ENCODE measurements at regions not wholly inside any gene's neighbourhood (a gene's known extent, or its start where the extent isn't known, plus 50 kb on each side); places are given as distances from the start of the nearest gene placed in this dataset.

DNA sequence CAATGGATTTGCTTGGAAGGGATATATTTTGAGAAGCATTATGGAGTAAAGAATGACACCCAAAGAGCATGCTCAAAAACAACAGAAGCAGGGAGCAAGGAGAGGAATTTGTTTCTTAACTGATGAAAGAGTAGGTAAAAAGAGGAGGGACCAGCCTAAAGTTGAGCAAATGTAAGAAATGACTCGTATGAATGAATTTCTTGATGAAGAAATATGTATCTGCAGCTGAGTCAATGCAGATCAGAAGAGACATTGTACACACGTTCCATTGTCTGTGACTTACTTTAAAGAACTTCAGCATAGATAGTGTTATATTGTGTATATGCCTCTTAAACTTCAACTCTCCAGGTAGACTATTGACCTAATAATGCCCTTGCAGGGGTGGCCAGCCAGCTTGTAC, 112.7 kb upstream of the NREP start:
- TF ChIP-seq, protein P1, sequence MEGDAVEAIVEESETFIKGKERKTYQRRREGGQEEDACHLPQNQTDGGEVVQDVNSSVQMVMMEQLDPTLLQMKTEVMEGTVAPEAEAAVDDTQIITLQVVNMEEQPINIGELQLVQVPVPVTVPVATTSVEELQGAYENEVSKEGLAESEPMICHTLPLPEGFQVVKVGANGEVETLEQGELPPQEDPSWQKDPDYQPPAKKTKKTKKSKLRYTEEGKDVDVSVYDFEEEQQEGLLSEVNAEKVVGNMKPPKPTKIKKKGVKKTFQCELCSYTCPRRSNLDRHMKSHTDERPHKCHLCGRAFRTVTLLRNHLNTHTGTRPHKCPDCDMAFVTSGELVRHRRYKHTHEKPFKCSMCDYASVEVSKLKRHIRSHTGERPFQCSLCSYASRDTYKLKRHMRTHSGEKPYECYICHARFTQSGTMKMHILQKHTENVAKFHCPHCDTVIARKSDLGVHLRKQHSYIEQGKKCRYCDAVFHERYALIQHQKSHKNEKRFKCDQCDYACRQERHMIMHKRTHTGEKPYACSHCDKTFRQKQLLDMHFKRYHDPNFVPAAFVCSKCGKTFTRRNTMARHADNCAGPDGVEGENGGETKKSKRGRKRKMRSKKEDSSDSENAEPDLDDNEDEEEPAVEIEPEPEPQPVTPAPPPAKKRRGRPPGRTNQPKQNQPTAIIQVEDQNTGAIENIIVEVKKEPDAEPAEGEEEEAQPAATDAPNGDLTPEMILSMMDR (IDR thresholded peaks at IDR 0.05): no peak
- no peak for TF ChIP-seq POLR2A (IDR thresholded peaks at IDR 0.05)
